Ishikawa (cell line): ENCODE measurements at regions not wholly inside any gene's neighbourhood (a gene's known extent, or its start where the extent isn't known, plus 50 kb on each side); places are given as distances from the start of the nearest gene placed in this dataset.

Experiments
- TAF1 ChIP-seq: IDR thresholded peaks from 2 replicates; pipeline ENCODE4 v1.6.1; 2012; ENCODE audit warnings: low read depth, mild to moderate bottlenecking
- TCF12 ChIP-seq: IDR thresholded peaks from 2 replicates; pipeline ENCODE4 v1.6.1; 2012; ENCODE audit warnings: low read depth
- TEAD4 ChIP-seq: IDR thresholded peaks from 2 replicates; pipeline ENCODE4 v1.6.1; 2012
- TF ChIP-seq, protein P1 (sequence below): IDR thresholded peaks from 2 replicates; pipeline ENCODE4 v1.6.1; 2012

DNA sequence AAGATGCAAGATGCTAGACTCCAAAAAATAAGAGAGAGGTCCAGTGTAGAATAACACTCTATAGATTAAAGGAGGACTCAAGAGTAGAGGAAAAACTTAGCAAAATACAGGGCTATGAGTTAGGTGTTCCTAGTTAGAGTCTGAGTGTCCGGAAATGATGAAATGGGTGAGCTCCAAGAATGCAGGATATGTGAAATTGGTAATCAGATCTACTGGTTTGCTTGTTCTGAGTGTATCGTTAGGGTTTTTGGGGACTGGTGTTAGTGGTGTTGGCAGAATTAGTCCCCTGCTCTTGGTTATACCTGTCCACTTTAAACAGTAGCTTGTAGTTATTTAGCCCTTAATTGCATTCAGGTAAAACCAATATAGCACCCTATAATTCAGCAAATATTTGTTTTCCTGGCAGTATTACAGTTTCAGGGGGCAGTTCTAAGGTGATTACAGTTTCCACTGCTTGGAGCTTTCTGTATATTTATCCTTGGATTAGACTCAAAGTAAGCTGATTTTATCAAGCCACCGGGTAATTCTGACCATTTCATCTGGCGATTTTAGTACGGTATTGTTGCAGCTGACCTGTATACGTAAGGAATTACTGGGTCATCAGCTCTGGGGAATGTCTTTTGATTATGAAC, 332.7 kb downstream of the CHRM3 start:
- TF ChIP-seq TEAD4 (no peak), TCF12 (no peak), TAF1 (no peak)
- TF ChIP-seq, protein P1, sequence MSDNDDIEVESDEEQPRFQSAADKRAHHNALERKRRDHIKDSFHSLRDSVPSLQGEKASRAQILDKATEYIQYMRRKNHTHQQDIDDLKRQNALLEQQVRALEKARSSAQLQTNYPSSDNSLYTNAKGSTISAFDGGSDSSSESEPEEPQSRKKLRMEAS: no peak
